ENCODE measurements at regions not wholly inside any gene's neighbourhood (a gene's known extent, or its start where the extent isn't known, plus 50 kb on each side); places are given as distances from the start of the nearest gene placed in this dataset.

DNA sequence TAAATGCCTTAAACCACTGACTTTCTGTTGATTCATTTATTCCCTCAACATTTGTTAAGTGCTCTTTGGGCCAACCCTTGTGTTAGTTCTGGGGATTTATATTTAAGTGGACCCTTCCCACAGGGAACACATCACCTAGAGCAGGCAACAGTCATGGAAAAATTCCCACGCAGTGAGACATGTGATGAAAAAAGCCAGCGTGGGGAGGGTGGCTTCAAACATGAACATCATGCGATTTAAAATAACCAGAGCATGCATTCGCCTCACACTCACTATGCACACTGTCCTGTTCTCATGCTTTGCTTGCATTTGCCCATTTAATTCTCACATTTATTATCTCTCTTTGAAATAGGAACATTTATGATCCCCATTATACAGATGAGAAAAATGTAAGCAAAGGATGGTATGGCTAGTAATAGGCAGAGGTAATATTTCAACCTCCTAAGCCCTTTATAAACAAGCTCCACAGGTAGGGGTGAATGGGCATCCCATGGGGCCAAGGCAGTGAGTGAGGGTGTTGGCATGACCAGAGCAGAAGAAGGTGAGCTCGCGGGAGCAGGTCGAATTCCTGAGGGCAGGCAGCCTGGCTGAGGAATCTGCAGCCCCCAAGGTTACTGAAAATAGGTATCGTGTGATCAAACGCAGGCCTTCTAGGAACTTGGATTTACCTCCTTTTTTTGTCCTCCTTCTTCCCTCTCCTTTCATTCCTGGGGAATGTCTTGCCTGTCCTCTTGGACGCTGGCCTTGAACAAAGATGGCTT is 297.8 kb downstream of the MYCN start:
- TF ChIP-seq, protein P1, sequence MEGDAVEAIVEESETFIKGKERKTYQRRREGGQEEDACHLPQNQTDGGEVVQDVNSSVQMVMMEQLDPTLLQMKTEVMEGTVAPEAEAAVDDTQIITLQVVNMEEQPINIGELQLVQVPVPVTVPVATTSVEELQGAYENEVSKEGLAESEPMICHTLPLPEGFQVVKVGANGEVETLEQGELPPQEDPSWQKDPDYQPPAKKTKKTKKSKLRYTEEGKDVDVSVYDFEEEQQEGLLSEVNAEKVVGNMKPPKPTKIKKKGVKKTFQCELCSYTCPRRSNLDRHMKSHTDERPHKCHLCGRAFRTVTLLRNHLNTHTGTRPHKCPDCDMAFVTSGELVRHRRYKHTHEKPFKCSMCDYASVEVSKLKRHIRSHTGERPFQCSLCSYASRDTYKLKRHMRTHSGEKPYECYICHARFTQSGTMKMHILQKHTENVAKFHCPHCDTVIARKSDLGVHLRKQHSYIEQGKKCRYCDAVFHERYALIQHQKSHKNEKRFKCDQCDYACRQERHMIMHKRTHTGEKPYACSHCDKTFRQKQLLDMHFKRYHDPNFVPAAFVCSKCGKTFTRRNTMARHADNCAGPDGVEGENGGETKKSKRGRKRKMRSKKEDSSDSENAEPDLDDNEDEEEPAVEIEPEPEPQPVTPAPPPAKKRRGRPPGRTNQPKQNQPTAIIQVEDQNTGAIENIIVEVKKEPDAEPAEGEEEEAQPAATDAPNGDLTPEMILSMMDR (IDR thresholded peaks at IDR 0.05; ENCODE audit: insufficient read depth, low read length, poor library complexity, severe bottlenecking) = no peak
- TF ChIP-seq EZH2phosphoT487 (conservative IDR thresholded peaks at IDR 0.05; ENCODE audit: low read length) = no peak
